Mesenchymal stem cell (in vitro differentiated cells and primary cell): ENCODE measurements at regions not wholly inside any gene's neighbourhood (a gene's known extent, or its start where the extent isn't known, plus 50 kb on each side); places are given as distances from the start of the nearest gene placed in this dataset.

Experiments used
- DNase-seq: peaks from one replicate; pipeline ENCODE4 v3.0.0-alpha.2; 2013
- H2AFZ ChIP-seq: one replicate; pipeline ENCODE4 v1.6.1; 2013; ENCODE audit warnings: low read depth, mild to moderate bottlenecking, control low read depth, inconsistent platforms, low read length, moderate library complexity
- H2AK5ac ChIP-seq: 2 replicates; pipeline ENCODE4 v1.6.1; 2013; ENCODE audit warnings: low read length, moderate library complexity, mild to moderate bottlenecking, inconsistent platforms; ENCODE audit not compliant: severe bottlenecking
- H2BK120ac ChIP-seq: one replicate; pipeline ENCODE4 v1.6.1; 2013; ENCODE audit warnings: low read depth, mild to moderate bottlenecking, inconsistent platforms, low read length, moderate library complexity
- H2BK12ac ChIP-seq, 2 experiments: one replicate each; pipeline ENCODE4 v1.6.1; 2013; ENCODE audit warnings: inconsistent platforms in 2 of 2, low read length in 2 of 2, mild to moderate bottlenecking in 2 of 2, moderate library complexity in 2 of 2, control low read depth in 1 of 2
- H2BK15ac ChIP-seq: one replicate; pipeline ENCODE4 v1.6.1; 2013; ENCODE audit warnings: mild to moderate bottlenecking, low read depth, inconsistent platforms; ENCODE audit not compliant: poor library complexity, severe bottlenecking
- H2BK5ac ChIP-seq: 2 replicates; pipeline ENCODE4 v1.6.1; 2013; ENCODE audit warnings: low read depth, mild to moderate bottlenecking, low read length, control low read depth, inconsistent platforms; ENCODE audit not compliant: poor library complexity, severe bottlenecking
- H3K14ac ChIP-seq, 2 experiments: one replicate each; pipeline ENCODE4 v1.6.1; 2013; ENCODE audit warnings: inconsistent platforms in 2 of 2, low read length in 2 of 2, control low read depth in 1 of 2, mild to moderate bottlenecking in 1 of 2, moderate library complexity in 1 of 2
- H3K18ac ChIP-seq, 2 experiments: one replicate each; pipeline ENCODE4 v1.6.1; 2013; ENCODE audit warnings: inconsistent platforms in 2 of 2, low read length in 2 of 2, control low read depth in 1 of 2, low read depth in 1 of 2, mild to moderate bottlenecking in 1 of 2
- H3K23ac ChIP-seq, 2 experiments: one replicate each; pipeline ENCODE4 v1.6.1; 2013; ENCODE audit warnings: inconsistent platforms in 2 of 2, low read length in 2 of 2, mild to moderate bottlenecking in 2 of 2, moderate library complexity in 2 of 2, control low read depth in 1 of 2
- H3K27ac ChIP-seq: 2 replicates; pipeline ENCODE4 v1.5.1; 2013; ENCODE audit warnings: mild to moderate bottlenecking, moderate library complexity, low read length, control low read depth, inconsistent platforms; ENCODE audit not compliant: poor library complexity, severe bottlenecking
- H3K27me3 ChIP-seq, 2 experiments: 2 replicates each; pipeline versions ENCODE4 v1.6.1 to v1.7.0; 2013; ENCODE audit warnings: low read length in 2 of 2, mild to moderate bottlenecking in 2 of 2, moderate library complexity in 2 of 2, control low read depth in 1 of 2, inconsistent platforms in 1 of 2; ENCODE audit not compliant: control insufficient read depth in 1 of 2, insufficient read depth in 1 of 2
- H3K36me3 ChIP-seq, 2 experiments: 2 replicates each; pipeline versions ENCODE4 v1.6.1 to v1.7.0; 2013; ENCODE audit warnings: low read length in 2 of 2, control low read depth in 1 of 2, inconsistent platforms in 1 of 2, low read depth in 1 of 2, mild to moderate bottlenecking in 1 of 2; ENCODE audit not compliant: insufficient read depth in 2 of 2, control insufficient read depth in 1 of 2
- H3K4ac ChIP-seq, 2 experiments: one replicate each; pipeline ENCODE4 v1.6.1; 2013; ENCODE audit warnings: inconsistent platforms in 2 of 2, low read length in 2 of 2, mild to moderate bottlenecking in 2 of 2, moderate library complexity in 2 of 2, control low read depth in 1 of 2, low read depth in 1 of 2
- H3K4me1 ChIP-seq: 2 replicates; pipeline ENCODE4 v1.6.1; 2013; ENCODE audit warnings: low read depth, low read length, control low read depth; ENCODE audit not compliant: control insufficient read depth, insufficient read depth
- H3K4me2 ChIP-seq: 2 replicates; pipeline ENCODE4 v1.6.1; 2013; ENCODE audit warnings: low read length, mild to moderate bottlenecking, inconsistent platforms; ENCODE audit not compliant: poor library complexity, severe bottlenecking
- H3K4me3 ChIP-seq, 2 experiments: 2 replicates each; pipeline versions ENCODE4 v1.5.1 to v1.7.0; 2013; ENCODE audit warnings: low read length in 2 of 2, mild to moderate bottlenecking in 2 of 2, control low read depth in 1 of 2, low read depth in 1 of 2; ENCODE audit not compliant: insufficient read depth in 1 of 2
- H3K79me1 ChIP-seq: replicated peaks from 2 replicates; pipeline ENCODE4 v1.6.1; 2013; ENCODE audit warnings: mild to moderate bottlenecking, control low read depth, low read length, inconsistent platforms; ENCODE audit not compliant: poor library complexity, severe bottlenecking
- H3K9ac ChIP-seq: 2 replicates; pipeline ENCODE4 v1.7.0; 2013; ENCODE audit warnings: mild to moderate bottlenecking, low read length, moderate library complexity
- H3K9me3 ChIP-seq: 2 replicates; pipeline ENCODE4 v1.7.0; 2013; ENCODE audit warnings: mild to moderate bottlenecking, low read length; ENCODE audit not compliant: control insufficient read depth
- H4K8ac ChIP-seq: one replicate; pipeline ENCODE4 v1.6.1; 2013; ENCODE audit warnings: inconsistent platforms, mild to moderate bottlenecking, low read length, moderate library complexity
- H4K91ac ChIP-seq: one replicate; pipeline ENCODE4 v1.6.1; 2013; ENCODE audit warnings: mild to moderate bottlenecking, low read length, inconsistent platforms
- WGBS: methylation state at CpG from one replicate; pipeline ENCODE4 v1.1.7; 2013; ENCODE audit warnings: mixed read lengths; 5-methylcytosine and 5-hydroxymethylcytosine counted together

- Histone ChIP-seq H3K14ac (no peak overlapping the region), H3K4me1 (no peaks in the 10 kb centered on the region), H3K23ac (no peak overlapping the region), H3K4ac (no peak overlapping the region), H3K4me2 (no peak overlapping the region), H3K27me3 (peaks cover 0 to 5% of the 10 kb centered on the region in 2 experiments), H2BK120ac (no peak overlapping the region), H4K91ac (no peak overlapping the region), H3K27ac (no peak overlapping the region), H3K4me3 (no peak overlapping the region), H2BK15ac (no peak overlapping the region), H3K36me3 (no peaks in the 10 kb centered on the region), H3K9ac (no peak overlapping the region), H3K18ac (no peak overlapping the region), H3K9me3 (no peaks in the 10 kb centered on the region), H3K79me1 (no peaks in the 10 kb centered on the region), H4K8ac (no peak overlapping the region), H2AFZ (no peak overlapping the region), H2AK5ac (no peak overlapping the region), H2BK12ac (no peak overlapping the region), H2BK5ac (no peak overlapping the region)
- no peak for DNase-seq
- 73% methylated on average over 2 of the region's 3 CpGs for WGBS
These were observed 80.6 kb downstream of the HINT1 start for GRCh38 chr5:131084436-131084835.

GRCh38 chr5:131081913-131082488 lies 83.1 kb downstream of the HINT1 start:
- Histone ChIP-seq H3K4me3 (no peak overlapping the region), H2AK5ac (no peak overlapping the region), H3K27ac (no peak overlapping the region), H3K14ac (no peak overlapping the region), H3K9ac (peak overlapping the region; percentile 80), H3K27me3 (peaks cover 0 to 5% of the 10 kb centered on the region in 2 experiments), H3K18ac (no peak overlapping the region), H3K23ac (no peak overlapping the region), H3K36me3 (no peaks in the 10 kb centered on the region), H4K8ac (no peak overlapping the region), H3K4me2 (no peak overlapping the region), H2BK5ac (no peak overlapping the region), H2BK120ac (no peak overlapping the region), H2BK15ac (no peak overlapping the region), H2BK12ac (no peak overlapping the region), H3K4ac (no peak overlapping the region), H3K4me1 (no peaks in the 10 kb centered on the region), H4K91ac (no peak overlapping the region), H3K79me1 (no peaks in the 10 kb centered on the region), H3K9me3 (no peaks in the 10 kb centered on the region), H2AFZ (no peak overlapping the region)
- WGBS: no CpG with 5 or more reads among the region's 2 CpGs
- DNase-seq: no peak

- Histone ChIP-seq H3K27ac (no peak overlapping the region), H3K27me3 (peaks cover 0 to 5% of the 10 kb centered on the region in 2 experiments), H3K4ac (no peak overlapping the region), H2BK12ac (no peak overlapping the region), H4K8ac (no peak overlapping the region), H2AK5ac (no peak overlapping the region), H4K91ac (no peak overlapping the region), H3K4me1 (no peaks in the 10 kb centered on the region), H2BK120ac (no peak overlapping the region), H3K9me3 (no peaks in the 10 kb centered on the region), H2BK15ac (no peak overlapping the region), H2BK5ac (no peak overlapping the region), H3K18ac (no peak overlapping the region), H3K23ac (no peak overlapping the region), H3K4me3 (no peak overlapping the region), H3K4me2 (no peak overlapping the region), H3K14ac (no peak overlapping the region), H3K79me1 (no peaks in the 10 kb centered on the region), H3K9ac (peak overlapping the region; percentile 80), H3K36me3 (no peaks in the 10 kb centered on the region), H2AFZ (no peak overlapping the region)
- 98% methylated on average over 2 of the region's 3 CpGs for WGBS
- DNase-seq: peak; percentile 33
These were observed 83.7 kb downstream of the HINT1 start for GRCh38 chr5:131081374-131081773.

GRCh38 chr5:131079232-131079631 lies 85.8 kb downstream of the HINT1 start:
- 79% methylated on average over 2 of the region's 2 CpGs for WGBS
- H2BK5ac ChIP-seq: no peak overlapping the region
- H3K14ac ChIP-seq: no peak overlapping the region

More at GRCh38 chr5:131079232-131079631, 85.8 kb downstream of the HINT1 start:
- H2BK15ac ChIP-seq: no peak overlapping the region
- H2BK12ac ChIP-seq: no peak overlapping the region
- H3K18ac ChIP-seq: no peak overlapping the region
- no peak for DNase-seq
- H2AK5ac ChIP-seq: no peak overlapping the region
- no peaks in the 10 kb centered on the region for H3K36me3 ChIP-seq
- H4K8ac ChIP-seq: no peak overlapping the region
- no peak overlapping the region for H4K91ac ChIP-seq
- no peak overlapping the region for H3K27ac ChIP-seq
- H3K79me1 ChIP-seq: no peaks in the 10 kb centered on the region
- no peak overlapping the region for H3K4me3 ChIP-seq
- no peak overlapping the region for H2BK120ac ChIP-seq
- H3K4me2 ChIP-seq: no peak overlapping the region
- no peaks in the 10 kb centered on the region for H3K27me3 ChIP-seq
- H3K4ac ChIP-seq: no peak overlapping the region
- H3K4me1 ChIP-seq: no peaks in the 10 kb centered on the region
- H3K9ac ChIP-seq: no peak overlapping the region
- no peaks in the 10 kb centered on the region for H3K9me3 ChIP-seq
- no peak overlapping the region for H3K23ac ChIP-seq
- no peak overlapping the region for H2AFZ ChIP-seq
